Mammary epithelial cell (primary cell): ENCODE measurements at regions not wholly inside any gene's neighbourhood (a gene's known extent, or its start where the extent isn't known, plus 50 kb on each side); places are given as distances from the start of the nearest gene placed in this dataset.

Source experiments
- CTCF ChIP-seq, 2 donors: IDR thresholded peaks in 1 of 2; conservative IDR thresholded peaks in 1 of 2; 2 replicates each; pipeline ENCODE4 v1.5.1; 2011 to 2012; ENCODE audit warnings: inconsistent platforms in 2 of 2, low read length in 2 of 2, mild to moderate bottlenecking in 2 of 2, control low read depth in 1 of 2, low read depth in 1 of 2; ENCODE audit not compliant: insufficient read depth in 1 of 2; ENCODE audit errors: extremely low read depth in 1 of 2
- EZH2 ChIP-seq: IDR thresholded peaks from 2 replicates; pipeline ENCODE4 v1.6.1; 2012; ENCODE audit warnings: low read length, inconsistent platforms, borderline replicate concordance

- TF ChIP-seq CTCF (conservative IDR thresholded peaks at IDR 0.05 in 1 of 2, IDR thresholded peaks at IDR 0.05 in 1 of 2; ENCODE audit: extremely low read depth in 1 of 2, insufficient read depth in 1 of 2, low read depth in 1 of 2, low read length in 2 of 2) = no peak
- no peak for TF ChIP-seq EZH2
Observed at GRCh38 chr12:84341467-84342193, 571.0 kb downstream of the SLC6A15 start.
